Subcutaneous abdominal adipose tissue (tissue), 5 donors: ENCODE measurements at regions not wholly inside any gene's neighbourhood (a gene's known extent, or its start where the extent isn't known, plus 50 kb on each side); places are given as distances from the start of the nearest gene placed in this dataset.
A peak's percentile ranks its signal among the peaks of the same experiment; 100 is the strongest.

Experiments used
- H3K27ac ChIP-seq: one replicate; pipeline ENCODE4 v1.7.0; 2013; ENCODE audit warnings: low read depth, mild to moderate bottlenecking, inconsistent platforms, low read length, moderate library complexity
- H3K27me3 ChIP-seq, 5 donors: one replicate each; pipeline ENCODE4 v1.7.0; 2013; ENCODE audit warnings: low read length in 5 of 5, inconsistent platforms in 1 of 5; ENCODE audit not compliant: control insufficient read depth in 5 of 5, insufficient read depth in 4 of 5
- H3K36me3 ChIP-seq, 5 donors: one replicate each; pipeline ENCODE4 v1.7.0; 2013; ENCODE audit warnings: low read length in 5 of 5; ENCODE audit not compliant: control insufficient read depth in 5 of 5, insufficient read depth in 5 of 5
- H3K4me1 ChIP-seq, 5 donors: one replicate each; pipeline ENCODE4 v1.7.0; 2013; ENCODE audit warnings: low read length in 5 of 5, mild to moderate bottlenecking in 3 of 5, moderate library complexity in 1 of 5; ENCODE audit not compliant: control insufficient read depth in 5 of 5, insufficient read depth in 5 of 5
- H3K4me3 ChIP-seq, 5 donors: one replicate each; pipeline ENCODE4 v1.7.0; 2013; ENCODE audit warnings: low read length in 5 of 5, low read depth in 1 of 5
- H3K9ac ChIP-seq, 5 donors: one replicate each; pipeline ENCODE4 v1.7.0; 2013; ENCODE audit warnings: low read length in 5 of 5, mild to moderate bottlenecking in 4 of 5, moderate library complexity in 3 of 5
- H3K9me3 ChIP-seq, 5 donors: one replicate each; pipeline ENCODE4 v1.7.0; 2013; ENCODE audit warnings: low read length in 5 of 5; ENCODE audit not compliant: control insufficient read depth in 5 of 5
- donor health status: healthy.
- donor health status: healthy.
- donor health status: healthy.
- donor health status: healthy.
- donor health status: healthy.

- no peaks in the 10 kb centered on the region for H3K36me3 ChIP-seq
- no peak overlapping the region for H3K27ac ChIP-seq
- no peak overlapping the region for H3K4me3 ChIP-seq
- H3K9ac ChIP-seq = no peak overlapping the region
- no peaks in the 10 kb centered on the region for H3K27me3 ChIP-seq
- H3K4me1 ChIP-seq = peaks cover 0 to 6% (median 0%) of the 10 kb centered on the region in 5 donors
- no peaks in the 10 kb centered on the region for H3K9me3 ChIP-seq
Observed at GRCh38 chr14:51145246-51145645, 50.3 kb upstream of the TRIM9 start.

GRCh38 chr14:51147183-51147582 lies 52.3 kb upstream of the TRIM9 start:
- H3K4me3 ChIP-seq = no peak overlapping the region
- no peak overlapping the region for H3K9ac ChIP-seq
- H3K4me1 ChIP-seq = peaks cover 0 to 6% (median 0%) of the 10 kb centered on the region in 5 donors
- no peaks in the 10 kb centered on the region for H3K9me3 ChIP-seq
- no peak overlapping the region for H3K27ac ChIP-seq
- H3K27me3 ChIP-seq = no peaks in the 10 kb centered on the region
- H3K36me3 ChIP-seq = no peaks in the 10 kb centered on the region

- no peaks in the 10 kb centered on the region for H3K4me1 ChIP-seq
- no peak overlapping the region for H3K4me3 ChIP-seq
- H3K27ac ChIP-seq = no peak overlapping the region
- H3K27me3 ChIP-seq = no peaks in the 10 kb centered on the region
- H3K9ac ChIP-seq = no peak overlapping the region
- H3K9me3 ChIP-seq = no peaks in the 10 kb centered on the region
- H3K36me3 ChIP-seq = no peaks in the 10 kb centered on the region
Observed at GRCh38 chr14:51155326-51155725, 60.4 kb upstream of the TRIM9 start.

- H3K27me3 ChIP-seq = no peaks in the 10 kb centered on the region
- no peaks in the 10 kb centered on the region for H3K36me3 ChIP-seq
- H3K9ac ChIP-seq = no peak overlapping the region
- no peaks in the 10 kb centered on the region for H3K9me3 ChIP-seq
- no peaks in the 10 kb centered on the region for H3K4me1 ChIP-seq
- no peak overlapping the region for H3K4me3 ChIP-seq
- H3K27ac ChIP-seq = no peak overlapping the region
Observed at GRCh38 chr14:51157012-51157411, 62.1 kb upstream of the TRIM9 start.

GRCh38 chr14:51160871-51161270 lies 66.0 kb upstream of the TRIM9 start:
- Histone ChIP-seq H3K36me3 (peaks cover 0 to 3% (median 0%) of the 10 kb centered on the region in 5 donors), H3K27me3 (no peaks in the 10 kb centered on the region), H3K4me3 (no peak overlapping the region), H3K9ac (no peak overlapping the region), H3K9me3 (no peaks in the 10 kb centered on the region), H3K4me1 (no peaks in the 10 kb centered on the region), H3K27ac (no peak overlapping the region)

GRCh38 chr14:51165415-51165814 lies 70.5 kb upstream of the TRIM9 start:
- no peak overlapping the region for H3K27ac ChIP-seq
- no peak overlapping the region for H3K4me3 ChIP-seq
- H3K4me1 ChIP-seq = peaks cover 0 to 31% (median 9%) of the 10 kb centered on the region in 5 donors
- peaks cover 0 to 3% (median 0%) of the 10 kb centered on the region in 5 donors for H3K36me3 ChIP-seq
- no peaks in the 10 kb centered on the region for H3K9me3 ChIP-seq
- H3K27me3 ChIP-seq = no peaks in the 10 kb centered on the region
- no peak overlapping the region for H3K9ac ChIP-seq

- H3K27ac ChIP-seq = peak overlapping the region; percentile 49
- H3K36me3 ChIP-seq = peaks cover 0 to 3% (median 0%) of the 10 kb centered on the region in 5 donors
Observed at GRCh38 chr14:51167587-51168214, 72.3 kb upstream of the TMX1 start.

GRCh38 chr14:51168215-51168613 lies 71.8 kb upstream of the TMX1 start:
- peak overlapping the region; percentile 49 for H3K27ac ChIP-seq

More at GRCh38 chr14:51167587-51168214, 72.3 kb upstream of the TMX1 start:
- Histone ChIP-seq H3K4me1 (peaks cover 0 to 31% (median 9%) of the 10 kb centered on the region in 5 donors), H3K9me3 (no peaks in the 10 kb centered on the region), H3K4me3 (no peak overlapping the region), H3K9ac (peak overlapping the region in 1 of 5 donors; percentile 2), H3K27me3 (no peaks in the 10 kb centered on the region)

GRCh38 chr14:51173863-51174262 lies 66.2 kb upstream of the TMX1 start:
- Histone ChIP-seq H3K27ac (no peak overlapping the region), H3K9me3 (peaks cover 0 to under 1% (median 0%) of the 10 kb centered on the region in 5 donors), H3K4me3 (no peak overlapping the region), H3K36me3 (no peaks in the 10 kb centered on the region), H3K27me3 (no peaks in the 10 kb centered on the region), H3K9ac (no peak overlapping the region), H3K4me1 (peaks cover 0 to 9% (median 0%) of the 10 kb centered on the region in 5 donors)

More at GRCh38 chr14:51168215-51168613, 71.8 kb upstream of the TMX1 start:
- peaks cover 0 to 31% (median 9%) of the 10 kb centered on the region in 5 donors for H3K4me1 ChIP-seq
- peaks cover 0 to 3% (median 0%) of the 10 kb centered on the region in 5 donors for H3K36me3 ChIP-seq
- H3K9me3 ChIP-seq = no peaks in the 10 kb centered on the region
- H3K9ac ChIP-seq = peak overlapping the region in 1 of 5 donors; percentile 2
- H3K27me3 ChIP-seq = no peaks in the 10 kb centered on the region
- no peak overlapping the region for H3K4me3 ChIP-seq

- no peaks in the 10 kb centered on the region for H3K27me3 ChIP-seq
- H3K36me3 ChIP-seq = no peaks in the 10 kb centered on the region
- peaks cover 0 to 4% (median 0%) of the 10 kb centered on the region in 5 donors for H3K4me1 ChIP-seq
- no peak overlapping the region for H3K27ac ChIP-seq
- H3K4me3 ChIP-seq = no peak overlapping the region
- no peak overlapping the region for H3K9ac ChIP-seq
- peaks cover 0 to 3% (median 0%) of the 10 kb centered on the region in 5 donors for H3K9me3 ChIP-seq
Observed at GRCh38 chr14:51176839-51177238, 63.2 kb upstream of the TMX1 start.
